H9 (cell line): ENCODE measurements at regions not wholly inside any gene's neighbourhood (a gene's known extent, or its start where the extent isn't known, plus 50 kb on each side); places are given as distances from the start of the nearest gene placed in this dataset.
"Not testable (repeated sequence)": the region's sequence is repeated elsewhere in the genome, so short reads cannot be mapped to it uniquely, and the experiment has no call there.

ENCODE experiments used
- DNase-seq: peaks from one replicate; pipeline ENCODE4 v3.0.0-alpha.2; 2017
- H2AFZ ChIP-seq: one replicate; pipeline ENCODE4 v1.6.1; 2013; ENCODE audit warnings: mild to moderate bottlenecking, low read length, control low read depth, moderate library complexity
- H2AK5ac ChIP-seq: 2 replicates; pipeline ENCODE4 v1.6.1; 2013; ENCODE audit warnings: low read length, control low read depth, mixed read lengths; ENCODE audit not compliant: insufficient read length
- H2BK120ac ChIP-seq: one replicate; pipeline ENCODE4 v1.6.1; 2013; ENCODE audit warnings: low read depth, mild to moderate bottlenecking, low read length, control low read depth, inconsistent platforms; ENCODE audit not compliant: poor library complexity, severe bottlenecking
- H2BK12ac ChIP-seq: 2 replicates; pipeline ENCODE4 v1.6.1; 2013; ENCODE audit warnings: low read length, control low read depth, mixed read lengths, low read depth; ENCODE audit not compliant: insufficient read length
- H2BK15ac ChIP-seq: 2 replicates; pipeline ENCODE4 v1.6.1; 2013; ENCODE audit warnings: low read depth, low read length, control low read depth
- H2BK20ac ChIP-seq: one replicate; pipeline ENCODE4 v1.6.1; 2013; ENCODE audit warnings: low read depth, mild to moderate bottlenecking, low read length, control low read depth, inconsistent platforms; ENCODE audit not compliant: poor library complexity, severe bottlenecking
- H2BK5ac ChIP-seq: 2 replicates; pipeline ENCODE4 v1.6.1; 2013; ENCODE audit warnings: low read length, control low read depth, mixed read lengths; ENCODE audit not compliant: insufficient read length
- H3K14ac ChIP-seq: 2 replicates; pipeline ENCODE4 v1.6.1; 2013; ENCODE audit warnings: low read length, control low read depth; ENCODE audit not compliant: insufficient read depth
- H3K18ac ChIP-seq: 2 replicates; pipeline ENCODE4 v1.6.1; 2013; ENCODE audit warnings: low read depth, mild to moderate bottlenecking, mixed read lengths, low read length, control low read depth; ENCODE audit not compliant: insufficient read length
- H3K23ac ChIP-seq: 2 replicates; pipeline ENCODE4 v1.6.1; 2013; ENCODE audit warnings: low read length, control low read depth, mixed read lengths, low read depth; ENCODE audit not compliant: insufficient read length
- H3K23me2 ChIP-seq: 2 replicates; pipeline ENCODE4 v1.6.1; 2013; ENCODE audit warnings: low read depth, mild to moderate bottlenecking, mixed read lengths, low read length, control low read depth; ENCODE audit not compliant: insufficient read length, poor library complexity, severe bottlenecking
- H3K27ac ChIP-seq: 2 replicates; pipeline ENCODE4 v1.5.1; 2013; ENCODE audit warnings: low read length, control low read depth, mixed read lengths, low read depth; ENCODE audit not compliant: insufficient read length
- H3K27me3 ChIP-seq: 2 replicates; pipeline ENCODE4 v1.6.1; 2013; ENCODE audit warnings: low read length, control low read depth, inconsistent platforms; ENCODE audit not compliant: insufficient read depth
- H3K4ac ChIP-seq: 2 replicates; pipeline ENCODE4 v1.6.1; 2013; ENCODE audit warnings: low read depth, mild to moderate bottlenecking, control low read depth, inconsistent platforms, low read length, moderate library complexity
- H3K4me1 ChIP-seq: 2 replicates; pipeline ENCODE4 v1.6.1; 2013; ENCODE audit warnings: low read length, control low read depth, inconsistent platforms; ENCODE audit not compliant: insufficient read depth
- H3K4me2 ChIP-seq: 2 replicates; pipeline ENCODE4 v1.6.1; 2013; ENCODE audit warnings: low read length, control low read depth, mixed read lengths; ENCODE audit not compliant: insufficient read length, insufficient read depth
- H3K56ac ChIP-seq: 2 replicates; pipeline ENCODE4 v1.6.1; 2013; ENCODE audit warnings: low read depth, mild to moderate bottlenecking, mixed read lengths, low read length, control low read depth; ENCODE audit not compliant: insufficient read length
- H3K79me1 ChIP-seq: 2 replicates; pipeline ENCODE4 v1.6.1; 2013; ENCODE audit warnings: low read depth, mild to moderate bottlenecking, moderate library complexity, low read length, control low read depth, inconsistent platforms; ENCODE audit not compliant: insufficient read depth, poor library complexity, severe bottlenecking
- H3K79me2 ChIP-seq: 2 replicates; pipeline ENCODE4 v1.6.1; 2013; ENCODE audit warnings: low read length, control low read depth, inconsistent platforms; ENCODE audit not compliant: insufficient read depth
- H3K9ac ChIP-seq: 2 replicates; pipeline ENCODE4 v1.6.1; 2013; ENCODE audit warnings: low read length, control low read depth, mixed read lengths; ENCODE audit not compliant: insufficient read length; ENCODE audit errors: extremely low read depth
- H3K9me3 ChIP-seq: one replicate; pipeline ENCODE4 v1.6.1; 2013; ENCODE audit warnings: low read depth, low read length, inconsistent platforms; ENCODE audit not compliant: control insufficient read depth
- H3T11ph ChIP-seq: one replicate; pipeline ENCODE4 v1.6.1; 2013; ENCODE audit warnings: mild to moderate bottlenecking, low read length, control low read depth, inconsistent platforms
- H4K20me1 ChIP-seq: one replicate; pipeline ENCODE4 v1.6.1; 2013; ENCODE audit not compliant: control insufficient read depth, insufficient read length, insufficient read depth
- H4K5ac ChIP-seq: 2 replicates; pipeline ENCODE4 v1.6.1; 2013; ENCODE audit warnings: low read depth, mild to moderate bottlenecking, mixed read lengths, low read length, control low read depth; ENCODE audit not compliant: insufficient read length
- H4K8ac ChIP-seq: replicated peaks from 2 replicates; pipeline ENCODE4 v1.6.1; 2013; ENCODE audit warnings: low read length, control low read depth, mixed read lengths, low read depth; ENCODE audit not compliant: insufficient read length
- H4K91ac ChIP-seq: 2 replicates; pipeline ENCODE4 v1.6.1; 2013; ENCODE audit warnings: low read depth, mild to moderate bottlenecking, moderate library complexity, mixed read lengths, low read length, control low read depth; ENCODE audit not compliant: insufficient read length
- H3K27ac Mint-ChIP-seq, 3 experiments: 2 replicates in 2 of 3; 3 replicates in 1 of 3; pipeline ENCODE4 v1.8.0; 2020 to 2021; ENCODE audit warnings: mixed read lengths in 3 of 3, mild to moderate bottlenecking in 1 of 3, moderate library complexity in 1 of 3
- H3K27me3 Mint-ChIP-seq: 2 replicates; pipeline ENCODE4 v1.8.0; 2021; ENCODE audit warnings: low read depth, mild to moderate bottlenecking, moderate library complexity, mixed read lengths
- H3K36me3 Mint-ChIP-seq, 3 experiments: 2 replicates in 2 of 3; 3 replicates in 1 of 3; pipeline ENCODE4 v1.8.0; 2020 to 2021; ENCODE audit warnings: low read depth in 3 of 3, mixed read lengths in 3 of 3; ENCODE audit not compliant: insufficient read depth in 1 of 3
- H3K4me1 Mint-ChIP-seq, 2 experiments: 2 replicates each; pipeline ENCODE4 v1.8.0; 2020; ENCODE audit warnings: mixed read lengths in 2 of 2
- H3K4me3 Mint-ChIP-seq, 2 experiments: 2 replicates in 1 of 2; 3 replicates in 1 of 2; pipeline ENCODE4 v1.8.0; 2020 to 2021; ENCODE audit warnings: mild to moderate bottlenecking in 2 of 2, mixed read lengths in 2 of 2, moderate library complexity in 1 of 2
- H3K9me3 Mint-ChIP-seq, 2 experiments: 2 replicates in 1 of 2; 3 replicates in 1 of 2; pipeline ENCODE4 v1.8.0; 2020; ENCODE audit warnings: mild to moderate bottlenecking in 2 of 2, mixed read lengths in 2 of 2, moderate library complexity in 1 of 2
- CTCF ChIP-seq: fragments of 200-600 bp; sonication (generic); conservative IDR thresholded peaks from 3 replicates; pipeline ENCODE4 v1.8.0; 2021; ENCODE audit warnings: antibody characterized with exemption, mild to moderate bottlenecking
- WGBS: extraction: QIAGEN DNeasy Blood & Tissue Kit; methylation state at CpG from one replicate; pipeline ENCODE4 v1.1.7; 2013; ENCODE audit warnings: missing lambda C conversion rate, low lambda C conversion rate, mixed read lengths; ENCODE audit not compliant: insufficient read length; ENCODE audit errors: extremely low coverage; 5-methylcytosine and 5-hydroxymethylcytosine counted together

- H2BK20ac ChIP-seq, result no peak overlapping the region
- no peak overlapping the region for H4K8ac ChIP-seq
- no peak overlapping the region for H2BK120ac ChIP-seq
- no peak overlapping the region for H3K9ac ChIP-seq
- H3K9me3 Mint-ChIP-seq, result peaks cover 21 to 24% of the 10 kb centered on the region in 2 experiments
- no peak overlapping the region for H3K4me2 ChIP-seq
- no peak for DNase-seq
- H4K5ac ChIP-seq, result no peak overlapping the region
- H3K36me3 Mint-ChIP-seq, result peaks cover 3 to 17% (median 8%) of the 10 kb centered on the region in 3 experiments; a peak in 5 of 7 replicates
- peaks cover 2% of the 10 kb centered on the region for H3K27me3 Mint-ChIP-seq
- no peak overlapping the region for H3K18ac ChIP-seq
- no peaks in the 10 kb centered on the region for H3K4me1 Mint-ChIP-seq
- no peaks in the 10 kb centered on the region for H3K4me1 ChIP-seq
- H3K27ac Mint-ChIP-seq, result no peak overlapping the region
- H2BK15ac ChIP-seq, result no peak overlapping the region
- no peaks in the 10 kb centered on the region for H3K79me1 ChIP-seq
- no peak overlapping the region for H2AFZ ChIP-seq
- no peak overlapping the region for H3K27ac ChIP-seq
- H3T11ph ChIP-seq, result no peak overlapping the region
- H2AK5ac ChIP-seq, result no peak overlapping the region
- H4K91ac ChIP-seq, result no peak overlapping the region
- no peak overlapping the region for H2BK5ac ChIP-seq
- H3K79me2 ChIP-seq, result no peaks in the 10 kb centered on the region
- H3K4ac ChIP-seq, result no peak overlapping the region
- peaks cover 6% of the 10 kb centered on the region for H3K9me3 ChIP-seq
- no peaks in the 10 kb centered on the region for H4K20me1 ChIP-seq
- no peaks in the 10 kb centered on the region for H3K23me2 ChIP-seq
- H2BK12ac ChIP-seq, result no peak overlapping the region
- H3K4me3 Mint-ChIP-seq, result no peak overlapping the region
- H3K14ac ChIP-seq, result no peak overlapping the region
- H3K27me3 ChIP-seq, result no peaks in the 10 kb centered on the region
- no CpG with 5 or more reads among the region's 2 CpGs for WGBS
- no peak overlapping the region for H3K23ac ChIP-seq
- TF ChIP-seq CTCF, result no peak
- H3K56ac ChIP-seq, result no peak overlapping the region
Measured at GRCh38 chr13:78520425-78520824, 82.9 kb downstream of the POU4F1 start.

- not testable (repeated sequence) for H3K4me2 ChIP-seq, H3K14ac ChIP-seq, H2BK5ac ChIP-seq, DNase-seq, H4K5ac ChIP-seq, H3T11ph ChIP-seq, H3K4ac ChIP-seq, H3K27me3 Mint-ChIP-seq, H3K4me1 Mint-ChIP-seq, H3K23ac ChIP-seq, H3K27me3 ChIP-seq, H4K91ac ChIP-seq, H3K4me1 ChIP-seq, H3K27ac Mint-ChIP-seq, H3K18ac ChIP-seq, H3K4me3 Mint-ChIP-seq, H3K9ac ChIP-seq, H2BK20ac ChIP-seq, H4K20me1 ChIP-seq, H2AK5ac ChIP-seq, H3K79me2 ChIP-seq, H2BK12ac ChIP-seq, H2BK120ac ChIP-seq, H3K23me2 ChIP-seq, H3K56ac ChIP-seq, H3K9me3 ChIP-seq, H3K79me1 ChIP-seq, H2AFZ ChIP-seq, H2BK15ac ChIP-seq, H3K27ac ChIP-seq, H4K8ac ChIP-seq
- WGBS, result no CpG with 5 or more reads among the region's 7 CpGs
- Mint-ChIP-seq H3K9me3 (peaks cover 21 to 23% of the 10 kb centered on the region in 2 experiments), H3K36me3 (peaks cover 3 to 17% (median 8%) of the 10 kb centered on the region in 3 experiments; a peak in 5 of 7 replicates)
Measured at GRCh38 chr13:78518482-78518881, 84.9 kb downstream of the POU4F1 start.
